T-helper 2 cell treated with Interferon-gamma antibody and Interleukin-4, amounts not matched to agents 5 μg/mL and 100 μg/mL, for 36 hours (primary cell): ENCODE measurements at regions not wholly inside any gene's neighbourhood (a gene's known extent, or its start where the extent isn't known, plus 50 kb on each side); places are given as distances from the start of the nearest gene placed in this dataset.

Experiments
- DNase-seq: peaks from one replicate; pipeline ENCODE4 v3.0.0; 2021; ENCODE audit warnings: low spot score
- H3K27ac Mint-ChIP-seq: one replicate; pipeline ENCODE4 v1.8.0; 2021; ENCODE audit warnings: mild to moderate bottlenecking, mixed read lengths
- H3K27me3 Mint-ChIP-seq: one replicate; pipeline ENCODE4 v1.8.0; 2021; ENCODE audit warnings: low read depth, mixed read lengths
- H3K36me3 Mint-ChIP-seq: one replicate; pipeline ENCODE4 v1.8.0; 2021; ENCODE audit warnings: low read depth, mixed read lengths
- H3K4me1 Mint-ChIP-seq: one replicate; pipeline ENCODE4 v1.8.0; 2021; ENCODE audit warnings: low read depth, mixed read lengths
- H3K4me3 Mint-ChIP-seq: one replicate; pipeline ENCODE4 v1.8.0; 2022; ENCODE audit warnings: mild to moderate bottlenecking, moderate library complexity, mixed read lengths
- H3K9me3 Mint-ChIP-seq: one replicate; pipeline ENCODE4 v1.8.0; 2021; ENCODE audit warnings: mixed read lengths

- no peaks in the 10 kb centered on the region for H3K9me3 Mint-ChIP-seq
- no peak for DNase-seq
- H3K27me3 Mint-ChIP-seq, result no peaks in the 10 kb centered on the region
- H3K36me3 Mint-ChIP-seq, result no peaks in the 10 kb centered on the region
- H3K4me3 Mint-ChIP-seq, result no peak overlapping the region
- H3K27ac Mint-ChIP-seq, result no peak overlapping the region
- H3K4me1 Mint-ChIP-seq, result no peaks in the 10 kb centered on the region
Measured at GRCh38 chr13:34758628-34759027, 183.4 kb upstream of the NBEA start.

- H3K36me3 Mint-ChIP-seq, result no peaks in the 10 kb centered on the region
- no peak overlapping the region for H3K4me3 Mint-ChIP-seq
- H3K9me3 Mint-ChIP-seq, result peaks cover 4% of the 10 kb centered on the region
- no peak for DNase-seq
- H3K27me3 Mint-ChIP-seq, result no peaks in the 10 kb centered on the region
- H3K4me1 Mint-ChIP-seq, result no peaks in the 10 kb centered on the region
- H3K27ac Mint-ChIP-seq, result no peak overlapping the region
Measured at GRCh38 chr13:34762312-34762711, 179.8 kb upstream of the NBEA start.

- no peaks in the 10 kb centered on the region for H3K4me1 Mint-ChIP-seq
Measured at GRCh38 chr13:34764246-34764645, 177.8 kb upstream of the NBEA start.

GRCh38 chr13:34765446-34766180, 176.5 kb upstream of the NBEA start:
- Mint-ChIP-seq H3K27ac (no peak overlapping the region), H3K4me1 (no peaks in the 10 kb centered on the region), H3K4me3 (no peak overlapping the region), H3K27me3 (no peaks in the 10 kb centered on the region), H3K9me3 (peaks cover 4% of the 10 kb centered on the region), H3K36me3 (no peaks in the 10 kb centered on the region)
- DNase-seq, result no peak

More at GRCh38 chr13:34764246-34764645, 177.8 kb upstream of the NBEA start:
- no peak overlapping the region for H3K27ac Mint-ChIP-seq
- no peak for DNase-seq
- H3K4me3 Mint-ChIP-seq, result no peak overlapping the region
- H3K27me3 Mint-ChIP-seq, result no peaks in the 10 kb centered on the region
- H3K9me3 Mint-ChIP-seq, result peaks cover 4% of the 10 kb centered on the region
- H3K36me3 Mint-ChIP-seq, result no peaks in the 10 kb centered on the region

GRCh38 chr13:34767778-34768177, 174.3 kb upstream of the NBEA start:
- Mint-ChIP-seq H3K4me1 (no peaks in the 10 kb centered on the region), H3K27ac (no peak overlapping the region), H3K4me3 (no peak overlapping the region), H3K9me3 (peaks cover 4% of the 10 kb centered on the region), H3K27me3 (no peaks in the 10 kb centered on the region), H3K36me3 (no peaks in the 10 kb centered on the region)
- DNase-seq, result no peak

- DNase-seq, result no peak
- Mint-ChIP-seq H3K27me3 (no peaks in the 10 kb centered on the region), H3K4me3 (no peak overlapping the region), H3K4me1 (no peaks in the 10 kb centered on the region), H3K36me3 (no peaks in the 10 kb centered on the region), H3K27ac (no peak overlapping the region), H3K9me3 (no peaks in the 10 kb centered on the region)
Measured at GRCh38 chr13:34772206-34772605, 169.9 kb upstream of the NBEA start.

- H3K4me3 Mint-ChIP-seq, result no peak overlapping the region
- H3K27me3 Mint-ChIP-seq, result no peaks in the 10 kb centered on the region
- no peaks in the 10 kb centered on the region for H3K9me3 Mint-ChIP-seq
- no peaks in the 10 kb centered on the region for H3K36me3 Mint-ChIP-seq
- H3K4me1 Mint-ChIP-seq, result no peaks in the 10 kb centered on the region
- H3K27ac Mint-ChIP-seq, result no peak overlapping the region
- no peak for DNase-seq
Measured at GRCh38 chr13:34772881-34773280, 169.2 kb upstream of the NBEA start.

- DNase-seq, result no peak
- Mint-ChIP-seq H3K4me1 (no peaks in the 10 kb centered on the region), H3K9me3 (peaks cover 9% of the 10 kb centered on the region), H3K4me3 (no peak overlapping the region), H3K27me3 (no peaks in the 10 kb centered on the region), H3K36me3 (no peaks in the 10 kb centered on the region), H3K27ac (no peak overlapping the region)
Measured at GRCh38 chr13:34776390-34776981, 165.6 kb upstream of the NBEA start.

- no peaks in the 10 kb centered on the region for H3K36me3 Mint-ChIP-seq
- H3K27me3 Mint-ChIP-seq, result no peaks in the 10 kb centered on the region
- DNase-seq, result no peak
- H3K4me1 Mint-ChIP-seq, result no peaks in the 10 kb centered on the region
- no peak overlapping the region for H3K27ac Mint-ChIP-seq
- peaks cover 9% of the 10 kb centered on the region for H3K9me3 Mint-ChIP-seq
- no peak overlapping the region for H3K4me3 Mint-ChIP-seq
Measured at GRCh38 chr13:34777089-34777913, 164.8 kb upstream of the NBEA start.

GRCh38 chr13:34777914-34778303, 164.2 kb upstream of the NBEA start:
- Mint-ChIP-seq H3K9me3 (peaks cover 9% of the 10 kb centered on the region), H3K27ac (no peak overlapping the region), H3K4me1 (no peaks in the 10 kb centered on the region)

GRCh38 chr13:34779171-34779570, 162.9 kb upstream of the NBEA start:
- H3K4me3 Mint-ChIP-seq, result no peak overlapping the region
- DNase-seq, result no peak
- H3K9me3 Mint-ChIP-seq, result peaks cover 9% of the 10 kb centered on the region
- H3K27me3 Mint-ChIP-seq, result no peaks in the 10 kb centered on the region
- H3K36me3 Mint-ChIP-seq, result no peaks in the 10 kb centered on the region
- H3K27ac Mint-ChIP-seq, result no peak overlapping the region
- no peaks in the 10 kb centered on the region for H3K4me1 Mint-ChIP-seq

More at GRCh38 chr13:34777914-34778303, 164.2 kb upstream of the NBEA start:
- Mint-ChIP-seq H3K36me3 (no peaks in the 10 kb centered on the region), H3K4me3 (no peak overlapping the region), H3K27me3 (no peaks in the 10 kb centered on the region)
- no peak for DNase-seq

- no peak overlapping the region for H3K4me3 Mint-ChIP-seq
- H3K36me3 Mint-ChIP-seq, result no peaks in the 10 kb centered on the region
- peaks cover 5% of the 10 kb centered on the region for H3K9me3 Mint-ChIP-seq
- no peaks in the 10 kb centered on the region for H3K27me3 Mint-ChIP-seq
- H3K27ac Mint-ChIP-seq, result no peak overlapping the region
- no peaks in the 10 kb centered on the region for H3K4me1 Mint-ChIP-seq
- DNase-seq, result no peak
Measured at GRCh38 chr13:34793301-34793700, 148.8 kb upstream of the NBEA start.

GRCh38 chr13:34803756-34804155, 138.3 kb upstream of the NBEA start:
- H3K9me3 Mint-ChIP-seq, result no peaks in the 10 kb centered on the region
- no peaks in the 10 kb centered on the region for H3K4me1 Mint-ChIP-seq
- H3K27ac Mint-ChIP-seq, result no peak overlapping the region

GRCh38 chr13:34805347-34805746, 136.7 kb upstream of the NBEA start:
- Mint-ChIP-seq H3K4me3 (no peak overlapping the region), H3K27me3 (no peaks in the 10 kb centered on the region), H3K9me3 (no peaks in the 10 kb centered on the region), H3K27ac (no peak overlapping the region), H3K4me1 (no peaks in the 10 kb centered on the region), H3K36me3 (no peaks in the 10 kb centered on the region)
- no peak for DNase-seq

More at GRCh38 chr13:34803756-34804155, 138.3 kb upstream of the NBEA start:
- no peak for DNase-seq
- H3K36me3 Mint-ChIP-seq, result no peaks in the 10 kb centered on the region
- no peaks in the 10 kb centered on the region for H3K27me3 Mint-ChIP-seq
- no peak overlapping the region for H3K4me3 Mint-ChIP-seq
